Activated T-cell treated with anti-CD3 and anti-CD28 coated beads for 24 hours (primary cell): ENCODE measurements at regions not wholly inside any gene's neighbourhood (a gene's known extent, or its start where the extent isn't known, plus 50 kb on each side); places are given as distances from the start of the nearest gene placed in this dataset.
"Not testable (repeated sequence)": the region's sequence is repeated elsewhere in the genome, so short reads cannot be mapped to it uniquely, and the experiment has no call there.

Experiments
- DNase-seq: peaks from one replicate; pipeline ENCODE4 v3.0.0-alpha.2; 2020; ENCODE audit warnings: low read depth

GRCh38 chr16:80007231-80007630 is 406.7 kb upstream of the MAF start:
- no peak for DNase-seq

DNA sequence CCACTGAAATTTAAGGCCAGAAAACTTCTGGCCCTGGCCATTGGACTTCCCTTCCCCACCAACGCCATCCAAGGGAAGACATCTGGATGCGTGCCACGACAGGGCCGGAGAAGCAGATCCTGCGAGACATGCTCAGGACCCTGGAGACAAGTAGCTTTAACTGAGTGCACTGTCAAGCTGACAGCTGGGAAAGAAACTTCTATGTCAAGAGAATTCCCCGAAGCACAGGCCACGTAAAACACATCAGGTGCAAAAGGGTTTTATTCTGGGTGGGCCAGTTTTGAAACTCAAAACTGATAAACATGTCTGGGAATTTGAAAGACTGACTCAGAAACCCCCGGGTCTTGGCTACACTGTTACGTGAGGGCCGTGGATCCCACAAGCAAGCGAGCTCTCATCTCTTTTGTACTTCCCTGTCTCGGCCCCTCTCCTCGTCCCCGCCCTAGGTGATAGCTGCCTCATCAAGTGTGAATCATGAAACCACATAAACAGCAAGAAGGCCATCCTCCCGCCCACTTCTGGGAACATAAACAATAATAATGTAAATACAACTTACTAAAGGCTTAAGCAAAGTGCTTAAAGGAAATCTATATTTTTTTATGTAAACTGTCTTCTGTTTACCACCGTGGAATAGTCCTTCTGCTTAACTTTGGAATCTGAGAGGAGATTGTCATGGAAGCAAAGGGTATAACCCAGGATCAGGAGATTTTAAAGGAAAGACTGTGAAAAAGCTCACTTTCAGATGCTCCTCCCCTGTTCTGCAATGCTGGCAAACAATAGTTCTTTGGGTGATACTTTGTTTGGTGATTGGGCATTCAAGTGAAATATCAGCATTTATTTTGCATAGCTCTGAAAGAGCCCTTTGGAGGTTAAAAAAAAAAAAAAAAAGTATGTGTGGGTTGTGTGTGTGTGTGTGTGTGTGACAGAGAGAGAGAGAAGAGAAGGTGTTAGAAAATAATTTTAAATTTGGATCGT is 406.0 kb upstream of the MAF start:
- DNase-seq, result no peak

DNA sequence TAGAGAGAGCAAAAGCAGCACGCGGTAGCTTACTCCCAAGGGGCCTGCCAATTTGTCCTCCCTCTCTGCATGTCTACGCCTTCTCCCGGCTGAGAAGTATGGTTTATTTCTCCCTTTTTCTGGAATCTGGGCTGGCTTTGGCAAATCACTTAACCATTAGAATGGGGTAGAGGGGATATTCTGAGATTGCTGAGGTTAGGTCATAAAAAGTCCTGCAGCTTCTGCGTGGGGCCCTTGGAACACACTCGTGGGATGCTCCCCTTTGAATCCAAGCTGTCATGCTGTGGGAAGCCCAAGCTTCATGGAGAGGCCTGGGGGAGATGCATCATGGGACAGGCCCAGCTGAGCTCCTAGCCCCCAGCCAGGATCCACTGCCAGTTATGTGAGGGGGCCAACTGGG is 403.6 kb upstream of the MAF start:
- DNase-seq, result no peak

DNA sequence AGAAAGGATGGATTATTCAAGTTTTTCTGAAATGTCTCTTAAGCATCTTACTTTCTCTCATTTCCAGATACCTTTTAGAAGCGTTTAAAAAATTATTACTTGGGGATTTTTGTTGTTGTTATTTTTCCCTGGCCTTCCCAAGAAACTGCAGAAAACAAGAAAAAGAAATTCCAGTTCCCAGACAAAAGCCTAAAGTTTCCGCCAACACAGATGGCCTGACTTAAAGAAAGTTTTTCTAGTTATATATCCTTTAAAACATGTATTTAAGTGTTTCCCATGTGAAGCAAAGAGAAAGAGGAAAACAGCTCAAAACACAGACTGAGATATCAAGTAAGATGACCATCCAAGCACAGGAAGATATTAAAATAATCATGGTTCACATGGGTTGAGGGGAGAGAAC is 401.7 kb upstream of the MAF start:
- no peak for DNase-seq

- no peak for DNase-seq
These were observed 397.6 kb upstream of the MAF start for GRCh38 chr16:79998143-79998542.

DNA sequence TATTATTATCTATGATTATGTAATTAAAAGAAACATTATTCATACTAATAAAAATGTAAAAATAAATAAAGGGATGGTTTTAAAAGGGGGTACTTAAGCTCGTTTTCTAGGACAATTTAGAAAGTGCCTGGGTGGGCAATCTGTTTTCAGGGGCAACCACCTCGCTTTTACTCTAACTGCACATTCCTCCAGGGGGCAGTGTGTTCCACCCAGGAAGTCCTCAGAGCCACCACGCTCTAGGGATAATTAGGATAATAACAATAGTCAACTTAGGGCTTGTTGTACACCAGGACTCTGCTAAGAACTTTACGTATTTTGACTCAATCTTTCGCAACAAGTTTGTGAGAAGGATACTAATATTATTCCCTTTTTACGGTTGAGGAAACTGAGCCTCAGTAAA is 396.7 kb upstream of the MAF start:
- DNase-seq, result no peak

GRCh38 chr16:79996321-79996720 is 395.8 kb upstream of the MAF start:
- DNase-seq, result no peak

- no peak for DNase-seq
These were observed 394.8 kb upstream of the MAF start for GRCh38 chr16:79995315-79995714.

DNA sequence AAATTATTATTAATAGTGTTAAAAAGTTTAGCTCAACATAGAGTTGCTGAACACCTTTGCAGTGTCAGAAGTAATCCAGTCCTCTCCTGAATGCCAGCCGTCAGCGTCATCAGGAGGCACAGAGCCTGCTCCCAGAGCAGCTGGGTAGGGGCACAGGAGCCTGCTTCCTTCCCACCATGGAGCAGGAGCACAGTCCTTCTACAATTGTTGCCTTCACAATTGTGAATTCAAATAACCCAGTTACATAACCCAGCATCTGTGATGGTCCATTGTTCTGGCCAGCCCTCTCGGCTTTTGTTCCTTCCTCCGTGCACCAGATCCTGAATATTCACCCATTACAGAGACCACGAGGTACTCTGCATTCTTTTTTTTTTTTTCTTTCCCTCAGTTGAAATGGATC is 393.9 kb upstream of the MAF start:
- no peak for DNase-seq

DNA sequence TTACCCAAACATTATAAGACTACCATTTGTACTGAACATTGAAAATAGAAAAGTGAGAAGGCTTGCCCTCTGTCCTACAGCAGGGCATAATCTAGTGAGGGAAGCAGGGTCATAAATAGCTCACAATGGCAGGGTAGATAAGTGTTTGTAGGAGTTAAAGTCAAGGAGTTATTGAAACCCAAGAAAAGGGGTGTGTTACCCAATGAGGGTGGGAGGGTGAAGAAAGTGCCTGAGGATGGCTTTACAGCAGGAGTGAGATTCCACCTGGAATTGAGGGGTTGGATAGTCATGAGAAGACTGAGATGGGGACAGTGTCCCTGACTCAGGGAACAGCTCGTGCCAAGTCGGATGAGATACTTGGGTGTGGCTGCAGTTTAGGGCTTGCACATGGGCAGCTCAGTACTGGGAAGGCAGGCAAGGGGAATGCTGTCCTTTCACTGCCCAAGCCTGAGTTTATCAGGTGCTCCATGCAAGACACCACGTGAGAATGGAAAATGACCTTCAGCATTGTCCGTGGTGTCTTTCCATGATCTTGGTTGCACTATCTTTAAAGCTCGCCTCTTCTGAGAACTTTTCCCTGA is 393.2 kb upstream of the MAF start:
- no peak for DNase-seq

DNA sequence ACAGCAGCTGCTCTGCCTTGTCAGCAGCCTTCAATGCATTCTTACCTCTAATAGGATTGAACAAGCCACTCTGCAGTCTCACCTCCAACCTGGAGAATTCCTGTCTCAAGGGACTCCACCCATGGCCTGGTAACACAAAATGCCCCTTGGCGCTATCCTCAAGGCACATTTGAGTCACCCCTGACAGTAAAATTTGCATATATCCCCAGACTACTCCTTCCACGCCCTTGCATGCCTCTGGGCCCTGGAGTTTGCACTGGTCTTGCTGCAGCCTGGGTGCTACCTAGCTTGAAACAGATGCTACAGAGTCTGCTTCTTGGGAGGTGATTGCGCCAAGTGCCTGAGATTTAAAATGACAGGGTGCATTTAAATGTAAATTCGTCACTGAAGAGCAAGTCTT is 391.4 kb upstream of the MAF start:
- DNase-seq, result no peak

DNA sequence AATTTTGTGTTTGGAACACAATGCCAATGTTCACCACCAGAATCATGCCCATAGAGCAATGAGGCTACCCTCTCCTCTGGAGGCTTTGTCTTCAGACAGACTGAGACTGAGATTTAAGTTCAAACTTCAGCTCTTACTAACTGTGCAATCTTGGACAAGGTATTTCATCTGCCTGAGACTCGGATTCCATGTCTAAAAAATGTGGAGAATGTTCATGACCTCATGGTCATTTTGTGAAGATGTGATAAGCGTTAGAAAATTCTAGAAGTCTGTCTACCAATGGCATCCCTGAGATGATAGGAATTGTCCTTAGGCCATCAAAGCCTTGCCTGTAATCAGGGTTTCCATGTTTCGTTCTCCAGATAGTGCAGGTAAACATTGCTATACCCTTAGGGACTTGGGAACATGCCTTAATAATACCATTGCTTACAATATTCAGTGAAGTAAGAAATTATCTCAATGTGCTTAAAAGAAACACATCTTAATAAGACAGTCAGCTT is 388.2 kb upstream of the MAF start:
- no peak for DNase-seq

GRCh38 chr16:79988089-79988488 is 387.6 kb upstream of the MAF start:
- no peak for DNase-seq

DNA sequence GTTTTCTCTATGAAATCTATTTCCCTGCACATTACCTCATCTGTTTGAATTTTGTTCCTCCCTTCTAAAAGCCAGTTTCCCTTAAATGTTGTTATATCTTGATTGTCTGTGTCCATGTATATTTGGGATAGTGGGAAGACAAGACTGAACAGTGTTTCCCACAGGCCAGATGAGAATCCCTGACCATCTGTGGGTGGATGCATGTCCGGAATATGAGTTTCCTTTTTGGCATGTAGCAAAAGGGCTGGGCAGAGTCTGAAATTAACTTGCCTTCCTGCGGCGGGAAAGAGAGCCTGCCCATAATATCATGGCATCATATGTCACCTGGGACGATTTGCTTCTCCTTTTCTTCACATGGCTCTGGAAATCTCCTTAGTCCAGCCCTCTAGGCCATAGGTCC is 385.8 kb upstream of the MAF start:
- no peak for DNase-seq

GRCh38 chr16:79985606-79986005 is 385.1 kb upstream of the MAF start:
- DNase-seq, result no peak

DNA sequence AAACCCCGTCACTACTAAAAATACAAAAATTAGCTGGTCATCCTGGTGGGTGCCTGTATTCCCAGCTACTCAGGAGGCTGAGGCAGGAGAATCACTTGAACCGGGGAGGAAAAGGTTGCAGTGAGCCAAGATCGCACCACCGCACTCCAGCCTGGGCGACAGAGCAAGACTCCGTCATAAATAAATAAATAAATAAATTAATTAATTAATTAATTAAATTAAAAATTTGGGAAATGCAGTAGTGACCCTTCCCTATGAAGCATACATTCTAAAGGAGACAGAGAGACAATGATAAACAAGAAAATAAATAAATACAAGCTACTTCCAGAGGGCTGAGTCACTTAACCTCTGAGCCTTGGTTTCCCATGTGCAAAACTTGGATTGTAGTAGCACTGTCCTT is 383.6 kb upstream of the MAF start:
- not testable (repeated sequence) for DNase-seq

DNA sequence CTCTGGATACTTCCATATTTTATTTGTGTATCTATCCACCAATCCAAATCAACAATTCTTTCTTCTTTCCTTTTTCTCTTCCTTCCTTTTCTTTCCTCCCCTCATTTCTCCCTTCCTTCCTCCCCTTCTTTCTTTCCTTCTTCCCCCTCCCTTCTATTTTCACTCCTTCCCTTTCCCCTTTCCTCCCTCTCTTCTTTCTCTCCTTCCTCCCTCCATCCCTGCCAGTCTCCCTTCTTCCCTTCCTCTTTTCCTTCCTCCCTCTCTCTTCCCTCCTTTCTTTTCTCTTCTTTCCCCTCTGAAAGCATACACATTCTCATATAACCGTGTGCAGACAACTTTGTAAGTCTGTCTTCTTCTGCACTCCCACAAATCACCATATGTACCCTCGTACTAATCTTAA is 382.3 kb upstream of the MAF start:
- no peak for DNase-seq

DNA sequence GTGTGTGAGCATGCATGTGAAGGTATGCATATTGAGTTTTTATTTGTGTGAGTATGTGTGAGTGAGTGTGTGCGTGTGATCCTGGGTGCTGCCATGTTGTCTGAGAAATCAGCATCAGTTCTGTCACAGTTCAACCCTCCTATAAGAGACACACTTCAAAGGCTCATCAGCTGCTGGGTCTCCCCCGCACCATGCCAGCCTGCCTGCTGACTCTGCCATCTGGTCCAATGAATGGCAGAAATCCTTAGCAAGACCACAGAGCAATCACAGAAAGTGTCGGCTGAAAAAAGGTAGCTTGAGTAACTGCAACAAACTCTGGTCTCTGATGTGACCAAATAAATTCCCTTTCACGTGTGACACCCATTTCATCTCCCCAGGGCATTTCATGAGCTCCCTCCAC is 381.8 kb upstream of the MAF start:
- DNase-seq, result no peak

DNA sequence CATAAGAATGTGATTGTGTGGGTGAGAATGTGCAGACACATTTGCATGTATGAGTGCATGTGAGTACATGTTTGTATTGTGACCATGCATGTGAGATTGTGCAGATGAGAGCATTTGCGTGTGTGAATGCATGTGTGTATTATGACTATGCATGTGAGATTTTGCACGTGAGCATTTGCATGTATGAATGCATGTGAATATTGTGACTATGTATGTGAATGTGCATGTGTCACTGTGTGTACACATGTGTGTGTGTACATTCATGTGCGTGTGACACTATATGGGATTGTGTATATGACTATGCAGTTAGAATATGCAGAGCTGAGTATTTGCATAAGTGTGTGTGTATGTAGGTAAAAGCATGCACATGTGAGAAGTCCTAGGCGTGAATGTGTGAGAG is 381.3 kb upstream of the MAF start:
- no peak for DNase-seq

DNA sequence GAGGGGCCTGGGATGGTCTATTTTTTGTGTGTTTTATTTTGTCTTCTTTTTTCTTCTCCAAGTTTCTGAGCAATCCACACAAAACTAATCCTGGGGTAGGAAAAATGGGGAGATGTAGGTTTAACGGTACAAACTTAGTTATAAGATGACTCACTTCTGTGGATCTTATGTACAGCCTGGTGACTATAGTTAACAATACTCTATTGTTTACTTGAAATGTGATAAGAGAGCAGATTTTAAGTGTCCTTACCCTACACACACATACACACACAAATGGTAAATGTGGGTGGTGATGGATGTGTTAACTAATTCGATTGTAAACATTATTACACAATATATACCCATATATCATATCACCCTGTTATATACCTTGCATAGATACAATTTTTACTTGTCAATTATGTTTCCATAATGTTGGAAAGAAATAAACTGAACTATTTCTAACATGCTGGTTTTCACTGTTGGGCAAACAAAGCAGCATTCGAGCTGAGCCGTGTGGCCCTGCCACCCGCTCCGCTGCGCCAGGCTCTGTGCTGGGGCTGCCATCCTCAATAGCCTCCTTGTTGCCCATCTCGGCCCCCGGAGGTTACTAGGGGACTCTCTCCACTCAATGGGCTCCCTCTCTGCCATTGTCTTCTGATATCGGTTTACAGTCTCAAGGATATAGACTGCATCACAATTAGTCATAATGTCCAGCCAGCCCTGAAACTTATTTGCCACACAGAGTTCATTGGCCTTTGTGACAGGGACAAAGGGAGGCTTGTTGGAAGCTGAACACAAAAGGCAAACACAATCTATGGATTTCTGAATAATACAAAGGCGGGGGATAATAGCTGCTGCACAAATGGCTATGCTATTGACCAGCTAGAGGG is 380.3 kb upstream of the MAF start:
- no peak for DNase-seq

DNA sequence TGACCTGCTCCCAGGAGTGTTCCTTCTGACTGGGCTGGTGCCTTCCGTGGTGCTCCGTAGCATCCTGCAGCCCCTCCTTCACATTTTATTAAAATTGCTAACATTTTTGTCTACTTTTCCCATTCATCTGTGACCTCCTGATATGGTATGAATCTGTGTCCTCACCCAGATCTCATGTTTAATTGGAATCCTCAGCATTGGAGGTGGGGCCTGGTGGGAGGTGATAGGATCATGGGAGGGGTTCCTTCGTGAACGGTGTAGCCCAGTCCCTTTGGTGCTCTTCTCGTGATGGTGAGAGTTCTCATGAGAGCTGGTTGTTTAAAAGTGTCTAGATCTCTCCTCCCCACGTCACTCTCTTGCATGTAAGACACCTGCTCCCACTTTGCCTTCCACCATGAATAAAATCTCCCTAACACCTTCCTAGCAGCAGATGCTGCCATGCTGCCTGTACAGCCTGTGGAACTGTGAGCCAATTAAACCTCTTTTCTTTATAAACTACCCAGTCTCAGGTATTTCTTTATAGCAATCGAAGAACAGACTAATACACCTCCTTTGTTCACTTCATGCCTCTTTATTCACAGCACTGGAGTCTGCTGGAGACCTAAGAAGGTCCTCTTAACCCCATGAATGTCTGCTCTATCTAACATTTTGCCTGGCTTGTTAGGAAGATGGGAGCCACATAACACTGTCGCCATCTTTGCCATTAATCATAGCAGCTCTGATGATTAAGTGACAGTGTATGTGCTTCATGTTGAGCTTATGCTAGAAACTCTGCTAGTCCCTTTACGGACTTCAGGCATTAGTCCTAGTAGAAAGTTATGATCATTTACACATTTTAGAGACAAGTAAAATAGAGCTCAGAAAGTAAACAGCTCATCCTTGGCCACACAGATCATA is 377.7 kb upstream of the MAF start:
- DNase-seq, result no peak

GRCh38 chr16:79973320-79973719 is 372.8 kb upstream of the MAF start:
- no peak for DNase-seq
